ENCODE measurements at regions not wholly inside any gene's neighbourhood (a gene's known extent, or its start where the extent isn't known, plus 50 kb on each side); places are given as distances from the start of the nearest gene placed in this dataset.

DNA sequence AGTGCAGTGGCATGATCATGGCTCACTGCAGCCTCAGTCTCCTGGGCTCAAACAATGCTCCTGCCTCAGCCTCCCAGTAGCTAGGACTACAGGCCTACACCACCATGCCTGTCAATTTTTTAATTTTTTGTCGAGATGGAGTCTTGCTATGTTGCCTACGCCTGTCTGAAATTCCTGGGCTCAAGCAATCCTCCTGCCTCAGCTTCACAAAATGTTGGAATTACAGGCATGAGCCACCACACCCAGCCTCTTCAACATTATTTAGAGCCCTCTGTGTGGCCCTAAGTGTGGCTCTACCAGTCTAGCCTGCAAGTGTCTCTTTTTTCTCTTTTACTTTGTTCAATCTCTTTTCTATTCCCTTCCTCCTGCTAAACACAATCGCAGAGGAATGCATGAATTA is 154.4 kb upstream of the EPB41L4A start:
- no peak overlapping the region for H3K27ac Mint-ChIP-seq
- no peak overlapping the region for H3K4me3 ChIP-seq (ENCODE audit: low read length)
- no peaks in the 10 kb centered on the region for H3K4me1 Mint-ChIP-seq
- TF ChIP-seq, protein P1, sequence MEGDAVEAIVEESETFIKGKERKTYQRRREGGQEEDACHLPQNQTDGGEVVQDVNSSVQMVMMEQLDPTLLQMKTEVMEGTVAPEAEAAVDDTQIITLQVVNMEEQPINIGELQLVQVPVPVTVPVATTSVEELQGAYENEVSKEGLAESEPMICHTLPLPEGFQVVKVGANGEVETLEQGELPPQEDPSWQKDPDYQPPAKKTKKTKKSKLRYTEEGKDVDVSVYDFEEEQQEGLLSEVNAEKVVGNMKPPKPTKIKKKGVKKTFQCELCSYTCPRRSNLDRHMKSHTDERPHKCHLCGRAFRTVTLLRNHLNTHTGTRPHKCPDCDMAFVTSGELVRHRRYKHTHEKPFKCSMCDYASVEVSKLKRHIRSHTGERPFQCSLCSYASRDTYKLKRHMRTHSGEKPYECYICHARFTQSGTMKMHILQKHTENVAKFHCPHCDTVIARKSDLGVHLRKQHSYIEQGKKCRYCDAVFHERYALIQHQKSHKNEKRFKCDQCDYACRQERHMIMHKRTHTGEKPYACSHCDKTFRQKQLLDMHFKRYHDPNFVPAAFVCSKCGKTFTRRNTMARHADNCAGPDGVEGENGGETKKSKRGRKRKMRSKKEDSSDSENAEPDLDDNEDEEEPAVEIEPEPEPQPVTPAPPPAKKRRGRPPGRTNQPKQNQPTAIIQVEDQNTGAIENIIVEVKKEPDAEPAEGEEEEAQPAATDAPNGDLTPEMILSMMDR (conservative IDR thresholded peaks at IDR 0.05): no peak
- no peak overlapping the region for H3K9ac ChIP-seq (ENCODE audit: extremely low read depth, low read length, poor library complexity, severe bottlenecking)
- H3K27me3 ChIP-seq (ENCODE audit: control insufficient read depth, insufficient read depth, low read length, poor library complexity, severe bottlenecking): no peaks in the 10 kb centered on the region
- no peak for DNase-seq
- H3K27me3 Mint-ChIP-seq (ENCODE audit: insufficient read depth): no peaks in the 10 kb centered on the region
- no peaks in the 10 kb centered on the region for H3K9me3 ChIP-seq (ENCODE audit: control insufficient read depth, low read length)
- 90 to 100% methylated on average over 2 to 3 of the region's 3 CpGs for WGBS, 2 experiments (ENCODE audit: insufficient coverage in 1 of 2, insufficient read length in 1 of 2)
- no peak overlapping the region for H3K27ac ChIP-seq (ENCODE audit: low read depth, low read length)
- no peaks in the 10 kb centered on the region for H3K36me3 Mint-ChIP-seq (ENCODE audit: low read depth)
- H3K4me3 Mint-ChIP-seq: no peak overlapping the region
- no peaks in the 10 kb centered on the region for H3K36me3 ChIP-seq (ENCODE audit: control insufficient read depth, insufficient read depth, low read length)
- no peaks in the 10 kb centered on the region for H3K4me1 ChIP-seq (ENCODE audit: control insufficient read depth, insufficient read depth, low read length)
- no peaks in the 10 kb centered on the region for H3K9me3 Mint-ChIP-seq

DNA sequence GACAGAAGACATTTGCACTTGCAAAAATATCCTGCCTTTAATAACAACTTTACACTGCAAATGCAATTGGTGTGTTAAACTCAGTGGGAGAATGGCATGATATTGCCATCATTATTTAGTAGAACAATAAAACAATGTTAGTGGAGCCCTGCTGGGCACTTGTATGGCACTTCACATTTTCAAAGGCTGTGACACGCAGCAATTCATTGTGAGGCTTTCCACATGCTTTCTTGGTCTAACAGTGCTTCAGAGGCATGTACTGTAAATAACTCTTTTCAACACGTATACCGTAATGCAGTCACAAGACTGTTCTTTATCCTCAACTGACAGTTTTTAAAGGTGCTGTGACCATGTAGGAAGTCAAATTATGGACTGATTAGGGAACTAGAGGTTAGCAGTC is 155.5 kb upstream of the EPB41L4A start:
- H3K9ac ChIP-seq (ENCODE audit: extremely low read depth, low read length, poor library complexity, severe bottlenecking): no peak overlapping the region
- no peak overlapping the region for H3K4me3 Mint-ChIP-seq
- no peak overlapping the region for H3K27ac ChIP-seq (ENCODE audit: low read depth, low read length)
- no peaks in the 10 kb centered on the region for H3K4me1 Mint-ChIP-seq
- no peaks in the 10 kb centered on the region for H3K27me3 ChIP-seq (ENCODE audit: control insufficient read depth, insufficient read depth, low read length, poor library complexity, severe bottlenecking)
- no peaks in the 10 kb centered on the region for H3K4me1 ChIP-seq (ENCODE audit: control insufficient read depth, insufficient read depth, low read length)
- WGBS, 2 experiments (ENCODE audit: insufficient coverage in 1 of 2, insufficient read length in 1 of 2): 80 to 100% methylated on average over 3 of the region's 3 CpGs
- no peak overlapping the region for H3K27ac Mint-ChIP-seq
- H3K4me3 ChIP-seq (ENCODE audit: low read length): no peak overlapping the region
- no peaks in the 10 kb centered on the region for H3K9me3 ChIP-seq (ENCODE audit: control insufficient read depth, low read length)
- H3K9me3 Mint-ChIP-seq: no peaks in the 10 kb centered on the region
- TF ChIP-seq, protein P1 (conservative IDR thresholded peaks at IDR 0.05): no peak
- no peaks in the 10 kb centered on the region for H3K36me3 Mint-ChIP-seq (ENCODE audit: low read depth)
- H3K27me3 Mint-ChIP-seq (ENCODE audit: insufficient read depth): no peaks in the 10 kb centered on the region
- no peak for DNase-seq
- no peaks in the 10 kb centered on the region for H3K36me3 ChIP-seq (ENCODE audit: control insufficient read depth, insufficient read depth, low read length)

DNA sequence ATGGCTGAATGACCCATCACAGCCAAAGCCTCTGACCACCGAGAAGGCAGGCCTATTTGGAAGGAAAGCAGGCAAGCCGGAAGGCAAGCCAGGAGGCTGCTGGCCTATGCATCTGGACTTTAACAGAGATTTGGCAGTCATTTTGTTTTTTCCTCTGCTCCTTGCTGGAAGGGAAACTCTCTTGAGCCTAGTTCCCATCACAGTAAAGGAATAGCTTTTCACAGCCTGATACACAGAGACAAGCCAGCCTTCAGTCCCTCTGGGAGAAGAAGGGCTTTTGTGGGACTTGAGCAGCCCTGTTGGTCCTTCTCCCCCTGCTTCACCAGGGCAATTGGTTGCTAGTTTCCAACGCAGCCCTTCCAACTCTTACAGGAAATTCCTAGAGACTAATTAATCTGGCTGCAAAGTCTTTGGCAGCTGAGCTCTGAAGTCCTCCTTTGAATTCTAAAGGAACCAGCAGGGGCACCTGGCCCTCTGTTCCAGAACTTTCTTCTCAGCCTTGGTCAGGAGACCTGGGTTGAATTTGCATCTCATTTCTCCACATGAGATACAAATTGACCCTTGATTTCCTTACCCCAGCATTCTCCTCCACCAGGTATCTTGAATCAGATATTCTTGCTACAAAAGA is 157.3 kb upstream of the EPB41L4A start:
- H3K27me3 ChIP-seq (ENCODE audit: control insufficient read depth, insufficient read depth, low read length, poor library complexity, severe bottlenecking): no peaks in the 10 kb centered on the region
- Mint-ChIP-seq H3K27me3 (ENCODE audit: insufficient read depth) (no peaks in the 10 kb centered on the region), H3K4me3 (no peak overlapping the region), H3K36me3 (ENCODE audit: low read depth) (no peaks in the 10 kb centered on the region), H3K9me3 (no peaks in the 10 kb centered on the region), H3K4me1 (peaks cover 6% of the 10 kb centered on the region), H3K27ac (no peak overlapping the region)
- H3K4me1 ChIP-seq (ENCODE audit: control insufficient read depth, insufficient read depth, low read length): peaks cover 6% of the 10 kb centered on the region
- no peaks in the 10 kb centered on the region for H3K9me3 ChIP-seq (ENCODE audit: control insufficient read depth, low read length)
- H3K9ac ChIP-seq (ENCODE audit: extremely low read depth, low read length, poor library complexity, severe bottlenecking): no peak overlapping the region
- TF ChIP-seq, protein P1 (conservative IDR thresholded peaks at IDR 0.05): no peak
- H3K27ac ChIP-seq (ENCODE audit: low read depth, low read length): no peak overlapping the region
- no peaks in the 10 kb centered on the region for H3K36me3 ChIP-seq (ENCODE audit: control insufficient read depth, insufficient read depth, low read length)
- no peak overlapping the region for H3K4me3 ChIP-seq (ENCODE audit: low read length)
- WGBS, 2 experiments (ENCODE audit: insufficient coverage in 1 of 2, insufficient read length in 1 of 2): 67 to 86% methylated on average over 2 to 3 of the region's 3 CpGs
- DNase-seq: no peak
